NCI-H2227 (cell line): ENCODE measurements at regions not wholly inside any gene's neighbourhood (a gene's known extent, or its start where the extent isn't known, plus 50 kb on each side); places are given as distances from the start of the nearest gene placed in this dataset.
"Not testable (repeated sequence)": the region's sequence is repeated elsewhere in the genome, so short reads cannot be mapped to it uniquely, and the experiment has no call there.

ENCODE experiments used
- DNase-seq: peaks from one replicate; lab custom pipeline; 2025; ENCODE audit not compliant: unreplicated experiment; lab: John Stamatoyannopoulos, UW

DNA sequence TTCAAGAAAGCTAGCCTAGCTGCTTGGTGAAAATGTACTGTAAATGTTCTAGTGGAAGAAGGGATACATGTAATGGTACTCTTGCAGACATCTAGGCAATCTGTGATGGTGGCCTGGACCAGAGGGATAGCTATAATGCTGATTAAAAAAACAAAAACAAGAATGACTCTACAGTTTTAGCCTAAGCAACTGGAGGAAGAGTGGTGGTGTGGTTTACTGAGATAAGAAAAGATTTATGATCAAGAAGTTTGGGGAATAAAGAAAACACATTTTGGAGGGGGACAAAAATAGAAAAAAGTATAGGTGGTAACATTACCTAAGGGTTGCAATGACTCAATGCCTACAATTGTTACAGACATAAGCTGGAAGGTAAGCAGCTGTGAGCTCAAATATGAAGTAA lies 1080.7 kb upstream of the CELF4 start:
- DNase-seq, result no peak

DNA sequence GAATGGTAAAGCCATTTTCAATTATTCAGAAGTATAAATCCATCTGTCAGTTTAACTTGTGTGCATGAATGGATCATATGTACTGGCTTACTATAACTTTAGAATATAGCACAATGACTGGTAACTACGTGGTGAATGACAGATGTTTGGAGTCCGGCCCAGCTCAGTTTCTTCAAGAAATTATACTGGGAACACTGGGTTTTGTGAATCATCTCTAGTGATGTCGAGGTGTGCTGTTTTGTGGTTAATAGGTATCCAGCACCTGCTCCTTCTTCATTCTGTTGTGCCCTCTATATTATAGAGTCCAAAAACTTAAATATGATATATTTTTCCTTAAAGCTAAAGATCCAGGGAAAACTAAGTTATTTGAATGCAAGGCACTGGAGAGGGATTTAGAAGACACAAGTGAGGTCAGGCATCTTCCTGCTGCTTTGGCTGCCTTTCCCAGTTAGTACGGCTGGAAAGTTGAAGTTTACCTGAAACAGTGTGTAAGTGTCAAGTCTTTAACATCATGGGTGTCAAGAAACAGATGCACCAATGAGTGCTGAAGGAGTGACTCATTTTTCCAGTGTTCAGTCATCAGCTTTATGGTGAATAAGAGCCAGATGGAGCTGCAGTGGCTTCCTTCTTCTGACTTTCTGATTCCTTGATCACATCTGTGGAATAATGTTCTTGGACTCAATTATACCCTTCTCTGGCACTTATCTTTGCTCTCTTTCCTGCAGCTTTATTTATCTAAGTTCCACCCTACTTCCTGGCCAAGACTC lies 1079.5 kb upstream of the CELF4 start:
- no peak for DNase-seq

DNA sequence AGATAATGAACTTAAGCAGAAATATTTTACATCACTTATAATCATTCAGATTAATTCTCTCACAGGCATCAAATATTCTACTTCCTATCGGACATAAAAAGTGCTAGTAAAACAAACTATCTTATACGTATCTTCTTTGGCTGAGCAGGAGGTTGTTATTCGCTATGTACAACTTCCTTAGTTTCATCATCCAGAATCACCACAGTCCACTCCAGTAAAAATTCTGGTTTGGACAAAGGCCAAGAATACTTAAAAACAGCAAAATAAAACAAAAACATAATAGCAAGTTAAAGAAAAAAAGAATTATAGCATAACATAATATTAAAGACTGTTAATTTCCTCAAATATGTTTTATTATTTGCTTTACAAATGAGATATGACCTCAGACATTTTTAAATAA lies 1077.1 kb upstream of the CELF4 start:
- DNase-seq, result no peak

DNA sequence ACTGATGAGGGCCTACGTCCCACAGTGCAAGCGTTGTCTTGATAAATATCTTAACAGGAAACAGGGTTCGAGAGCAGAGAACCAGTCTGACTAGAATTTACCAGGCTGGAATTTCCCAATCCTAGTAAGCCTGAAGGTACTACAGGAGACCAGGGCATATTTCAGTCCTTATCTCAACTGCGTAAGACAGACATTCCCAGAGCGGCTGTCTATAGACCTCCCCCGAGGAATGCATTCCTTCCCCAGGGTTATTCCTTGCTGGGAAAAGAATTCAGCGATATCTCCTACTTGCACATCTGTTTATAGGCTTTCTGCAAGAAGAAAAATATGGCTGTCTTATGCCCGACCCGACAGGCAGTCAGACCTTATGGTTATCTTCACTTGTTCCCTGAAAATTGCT lies 1074.1 kb upstream of the CELF4 start:
- not testable (repeated sequence) for DNase-seq

DNA sequence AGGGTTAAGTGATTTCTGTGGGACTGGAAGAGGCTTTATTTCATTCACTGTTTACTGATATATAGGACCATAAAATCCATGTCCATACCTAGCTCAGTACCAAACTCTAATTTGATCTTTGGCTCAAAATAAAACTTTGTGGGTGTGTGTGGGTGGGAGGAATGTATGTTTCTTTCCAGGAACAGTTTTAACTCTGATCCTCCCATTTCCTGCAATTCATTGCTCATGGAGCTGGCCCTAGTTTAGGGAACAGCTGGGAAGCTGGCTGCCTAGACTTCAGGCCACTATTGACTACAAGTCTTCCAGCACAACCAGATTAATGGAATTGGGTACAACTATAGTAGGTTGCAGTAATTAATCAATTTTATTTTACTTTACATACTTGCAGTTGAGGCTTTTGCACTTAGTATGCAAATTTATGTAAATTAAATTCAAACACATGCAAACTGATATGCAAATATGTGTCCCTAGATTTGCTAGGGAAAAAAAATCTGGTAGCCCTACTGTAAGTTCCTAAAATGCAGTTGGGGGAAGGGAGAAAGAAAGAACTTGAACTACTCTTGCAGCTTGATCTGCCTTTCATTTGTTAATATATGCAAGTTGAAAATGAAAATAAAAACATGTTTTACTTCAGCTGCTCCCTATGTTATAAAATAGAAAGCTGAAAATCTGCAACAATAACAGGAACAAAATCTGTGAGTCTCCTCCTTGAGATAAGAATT lies 1070.3 kb upstream of the CELF4 start:
- DNase-seq, result no peak

DNA sequence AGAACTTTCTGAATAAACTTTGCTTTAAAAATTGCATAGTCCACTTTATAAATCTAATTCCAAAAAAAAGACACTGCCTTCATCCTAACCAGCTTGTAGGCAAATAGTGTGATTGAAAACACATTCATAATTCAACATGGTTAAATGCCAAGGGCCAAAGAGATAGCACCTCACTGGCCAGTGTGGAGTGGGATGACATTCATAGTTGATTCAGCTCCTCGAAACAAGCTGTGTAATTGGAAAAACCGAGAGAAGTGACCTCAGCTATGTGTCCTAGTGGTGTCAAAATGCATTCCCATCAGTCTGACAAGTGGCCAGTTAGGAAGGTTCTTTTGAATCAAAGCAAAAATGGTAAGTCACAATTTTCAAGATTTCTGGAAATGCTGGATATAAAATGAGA lies 1068.5 kb upstream of the CELF4 start:
- DNase-seq, result no peak

DNA sequence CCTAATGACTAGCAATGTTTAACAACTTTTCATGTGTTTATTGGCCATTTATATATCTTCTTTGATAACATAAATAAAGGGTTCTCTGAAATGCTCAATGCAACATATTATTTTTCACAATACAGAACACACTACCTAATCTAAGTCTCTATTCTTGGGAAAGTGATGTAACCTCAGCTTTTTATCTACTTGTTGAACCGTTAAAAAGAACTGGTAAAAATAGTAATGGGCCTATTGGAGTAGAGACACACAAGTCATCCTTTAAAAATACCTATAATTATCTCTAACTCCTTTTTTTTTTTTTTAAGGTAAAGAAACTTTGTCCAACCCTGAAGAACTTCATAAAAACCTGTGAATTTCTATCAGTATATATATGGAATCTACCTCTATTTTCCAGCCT lies 1067.7 kb upstream of the CELF4 start:
- DNase-seq, result no peak

DNA sequence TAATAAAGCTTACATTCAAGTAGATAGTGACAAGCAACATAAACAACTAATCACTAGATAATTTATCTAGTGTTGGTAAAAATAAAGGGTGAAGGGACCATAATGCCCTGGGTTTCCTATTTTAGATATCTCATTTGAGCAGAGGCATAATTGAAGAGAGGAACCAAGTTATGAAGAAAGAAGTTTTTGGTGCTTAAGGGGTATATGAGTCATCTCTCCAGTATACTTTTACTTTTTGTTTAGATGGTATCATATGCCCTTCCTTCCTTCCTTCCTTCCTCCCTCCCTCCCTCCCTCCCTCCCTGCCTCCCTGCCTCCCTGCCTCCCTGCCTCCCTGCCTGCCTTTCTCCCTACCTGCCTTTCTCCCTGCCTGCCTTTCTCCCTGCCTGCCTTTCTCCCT lies 1053.5 kb upstream of the CELF4 start:
- DNase-seq, result no peak

DNA sequence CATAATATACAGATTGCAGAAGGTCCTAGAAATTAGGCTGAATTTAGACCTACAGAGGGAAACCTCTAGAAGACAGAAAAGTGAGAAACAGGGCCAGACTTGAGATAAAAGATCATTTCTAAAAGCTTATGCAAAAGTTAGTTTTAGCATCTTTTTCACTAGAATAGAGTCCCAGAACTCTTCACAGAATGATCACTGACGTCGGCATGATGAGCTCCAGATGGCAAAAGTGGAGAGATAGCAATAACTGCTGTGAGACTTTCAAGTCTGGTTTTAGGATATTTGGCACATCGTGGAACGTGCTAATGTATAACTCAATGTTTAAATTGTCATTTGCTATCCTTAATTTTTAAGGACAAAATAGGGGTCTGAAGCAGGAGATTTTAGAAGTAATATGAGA lies 1050.7 kb upstream of the CELF4 start:
- no peak for DNase-seq

DNA sequence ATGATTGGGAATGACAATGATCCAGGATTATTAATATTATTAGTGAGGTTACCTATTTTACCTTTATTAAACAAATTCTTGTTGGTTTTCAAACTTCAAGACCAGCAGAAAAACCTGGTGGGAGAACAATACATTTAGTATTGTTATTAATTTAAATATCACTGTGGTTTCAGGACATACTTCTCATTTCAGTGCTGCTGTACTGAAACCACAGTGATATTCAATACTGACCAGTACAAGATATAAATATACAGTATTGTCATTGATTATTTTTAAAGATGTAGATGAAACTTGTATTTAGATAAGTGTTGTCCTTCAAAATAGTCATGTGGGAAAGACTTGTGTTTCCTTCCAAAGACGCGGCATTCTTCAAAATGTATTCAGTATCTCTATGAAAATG lies 1047.3 kb upstream of the CELF4 start:
- no peak for DNase-seq

DNA sequence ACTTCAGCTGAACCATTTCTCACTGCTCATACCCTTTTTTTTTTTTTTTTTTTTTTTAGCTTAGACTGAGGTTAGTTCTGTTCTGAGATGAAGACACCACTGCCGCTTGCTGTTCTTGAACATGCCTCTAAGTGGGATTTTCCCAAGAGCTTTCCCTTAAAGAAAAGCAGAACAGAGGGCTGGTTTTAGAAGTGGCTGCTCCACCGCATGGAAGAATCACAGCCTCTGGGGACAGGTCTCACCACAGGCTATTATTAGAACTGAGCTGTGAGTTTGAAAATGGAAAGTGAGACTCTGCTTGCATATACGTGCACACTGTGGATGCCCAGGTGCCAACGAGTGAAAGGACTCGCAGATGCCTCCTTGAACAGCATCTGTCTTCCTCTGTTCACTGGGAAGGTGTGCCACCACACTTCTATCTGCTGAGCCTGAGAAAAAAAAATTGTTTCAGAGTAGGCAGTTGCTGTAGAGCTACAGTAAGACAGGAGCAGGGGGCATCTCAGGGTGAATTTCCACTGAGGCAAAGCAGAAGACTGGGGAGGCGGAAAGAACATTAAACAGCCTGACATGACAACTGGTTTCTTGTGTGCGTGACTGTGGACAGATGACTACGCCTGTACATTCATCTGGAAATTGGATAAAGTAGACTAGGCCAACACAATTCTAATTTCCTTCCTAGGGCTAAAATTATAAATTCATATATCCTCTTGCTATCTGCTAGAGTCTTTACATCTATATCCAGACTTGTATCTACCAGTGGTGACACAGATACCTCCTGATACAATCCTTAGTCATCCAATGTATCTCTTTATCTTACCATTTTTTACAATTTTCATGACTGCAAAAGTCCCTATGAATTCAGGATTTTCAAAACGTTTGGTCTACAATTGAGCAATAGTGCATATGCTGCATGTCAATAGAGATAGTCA lies 1045.7 kb upstream of the CELF4 start:
- no peak for DNase-seq

DNA sequence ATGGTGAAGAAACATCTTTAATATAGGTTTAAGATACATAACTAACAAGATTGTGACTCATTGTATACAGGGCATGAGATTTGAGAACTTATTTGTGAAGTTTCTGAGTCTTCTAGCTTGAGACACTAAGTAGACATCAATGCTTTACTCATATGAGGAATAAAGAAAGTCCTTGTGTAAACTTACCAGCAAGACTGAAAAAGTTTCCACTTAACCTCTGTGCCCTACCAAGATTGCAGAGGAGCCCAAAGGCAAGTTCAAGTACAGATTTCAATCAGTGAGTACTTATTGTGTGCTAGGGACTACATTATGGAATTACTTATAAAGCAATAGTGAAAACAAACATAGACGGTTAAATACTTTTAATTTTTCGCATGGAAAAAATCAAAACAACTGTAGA lies 1041.2 kb upstream of the CELF4 start:
- no peak for DNase-seq

DNA sequence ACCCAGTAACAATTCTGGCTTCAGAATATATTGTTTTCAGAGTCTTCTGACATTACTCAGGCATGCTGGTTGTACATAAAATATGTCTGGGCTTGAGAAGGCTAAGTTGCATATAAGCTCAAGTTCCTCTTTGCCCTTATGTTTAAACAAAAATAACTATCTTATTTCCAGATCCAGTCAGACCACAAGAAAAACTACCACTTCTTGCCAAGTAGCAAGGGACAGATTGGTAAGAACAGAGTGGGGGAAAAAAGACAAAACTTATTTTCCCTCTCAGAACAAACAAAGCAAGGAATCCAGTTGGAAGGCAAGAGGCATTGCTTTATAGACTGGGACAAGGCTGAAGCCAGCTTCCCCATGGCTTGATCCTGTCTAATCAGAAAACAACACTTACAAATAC lies 1036.7 kb upstream of the CELF4 start:
- DNase-seq, result no peak

DNA sequence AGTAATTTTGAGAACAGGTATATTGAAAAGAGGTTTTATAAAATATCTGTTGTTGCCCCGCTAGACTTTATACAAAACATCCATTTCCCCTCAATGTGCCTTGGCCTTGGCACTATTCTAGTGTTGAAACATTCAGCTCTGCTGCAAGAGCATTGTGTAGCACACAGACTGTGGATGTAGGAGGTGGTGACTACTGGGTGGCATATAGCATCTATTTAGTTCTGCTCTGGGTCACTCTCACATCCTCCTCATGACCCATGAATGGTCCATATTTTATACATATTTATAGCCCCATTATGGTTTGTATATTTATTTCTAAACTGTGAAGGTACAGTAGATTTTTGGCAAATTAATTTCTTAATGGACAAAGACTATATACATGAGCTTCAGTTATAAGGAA lies 1022.0 kb upstream of the CELF4 start:
- no peak for DNase-seq

DNA sequence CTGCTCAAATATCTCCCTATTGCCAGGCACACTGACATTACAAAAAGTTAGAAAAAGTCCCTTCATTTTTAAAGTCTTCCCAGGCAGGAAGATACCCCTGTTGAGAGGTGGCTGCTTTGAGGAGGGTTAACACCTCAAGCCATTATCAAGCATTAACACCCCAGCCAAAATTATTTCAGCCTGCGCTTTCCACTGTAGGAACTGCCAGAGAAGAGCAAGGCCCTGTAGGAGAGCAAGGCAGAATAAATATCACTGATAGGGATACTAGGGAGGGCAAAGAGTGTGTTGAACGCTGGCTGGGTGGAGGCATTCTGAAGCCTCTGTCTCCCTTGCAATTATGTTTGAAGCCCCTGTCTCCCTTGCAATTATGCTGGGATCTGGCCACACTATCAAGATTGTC lies 1020.7 kb upstream of the CELF4 start:
- DNase-seq, result no peak

DNA sequence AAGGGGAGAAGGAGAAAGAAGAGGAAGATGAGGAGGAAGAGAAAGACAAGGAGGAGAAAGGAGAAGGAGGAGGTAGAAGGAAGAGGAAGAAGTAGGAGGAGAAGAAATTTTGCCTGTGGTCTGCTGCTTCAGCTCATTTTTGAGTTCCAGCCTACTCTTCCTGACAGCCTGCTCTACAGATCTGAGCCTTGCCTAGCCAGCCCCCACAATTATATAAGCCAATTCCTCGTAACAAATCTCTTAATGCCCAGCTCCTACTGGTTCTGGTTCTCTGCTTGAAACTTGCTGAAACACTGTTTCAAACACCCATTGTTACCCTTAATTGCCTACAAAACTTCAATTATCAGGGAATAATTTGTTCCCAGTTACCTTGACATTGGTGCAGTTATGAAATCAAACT lies 1014.2 kb upstream of the CELF4 start:
- no peak for DNase-seq

DNA sequence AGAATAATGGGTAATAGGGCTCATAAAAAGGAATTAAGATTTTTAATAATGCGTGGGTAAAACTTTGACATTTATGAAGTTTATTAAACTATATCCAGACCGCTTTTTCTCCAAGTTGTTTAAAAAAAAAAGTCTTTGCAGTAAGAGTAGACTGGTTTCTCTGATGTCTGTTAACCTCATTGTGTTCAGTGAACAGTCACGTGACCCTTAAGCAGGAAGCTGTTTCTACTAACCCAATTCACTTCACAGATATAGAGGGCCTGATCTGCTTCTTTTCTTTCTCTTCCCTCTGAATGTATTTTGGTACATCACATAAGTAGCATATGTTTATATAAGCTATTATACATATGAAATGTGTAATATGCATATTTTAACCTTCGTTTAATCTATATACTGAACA lies 1011.3 kb upstream of the CELF4 start:
- no peak for DNase-seq

DNA sequence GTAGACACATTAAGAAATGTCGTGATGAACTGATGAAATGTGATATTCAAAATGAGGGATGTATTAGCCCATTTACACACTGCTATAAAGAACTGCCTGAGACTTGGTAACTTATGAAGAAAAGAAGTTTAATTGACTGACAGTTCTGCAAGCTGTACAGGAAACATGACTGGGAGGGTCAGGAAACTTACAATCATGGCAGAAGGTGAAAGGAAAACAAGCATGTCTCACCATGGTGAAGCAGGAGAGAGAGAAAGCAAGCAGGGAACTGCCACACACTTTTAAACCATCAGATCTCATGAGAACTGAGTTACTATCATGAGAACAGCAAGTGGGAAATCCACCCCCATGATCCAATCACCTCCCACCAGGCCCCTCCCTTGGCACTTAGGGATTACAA lies 1010.8 kb upstream of the CELF4 start:
- no peak for DNase-seq

DNA sequence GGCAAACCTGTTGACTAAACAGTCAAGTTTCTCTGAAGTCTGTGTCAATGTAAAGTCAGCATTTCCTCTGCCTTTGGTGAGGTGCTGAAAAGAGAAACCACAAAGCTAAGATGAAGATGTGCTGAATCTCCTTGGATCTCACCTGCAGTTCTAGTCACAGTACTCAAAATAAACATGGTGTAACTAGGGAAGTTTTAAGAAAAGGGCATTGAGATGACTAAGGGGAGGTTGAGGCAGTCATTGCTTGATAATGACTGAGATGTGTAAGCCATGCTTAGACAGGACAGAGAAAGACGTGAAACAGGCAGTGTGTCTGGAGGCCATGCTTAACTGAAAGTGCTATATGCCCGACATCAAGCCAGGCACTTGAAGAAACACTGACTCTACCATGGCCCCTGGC lies 1010.0 kb upstream of the CELF4 start:
- no peak for DNase-seq

DNA sequence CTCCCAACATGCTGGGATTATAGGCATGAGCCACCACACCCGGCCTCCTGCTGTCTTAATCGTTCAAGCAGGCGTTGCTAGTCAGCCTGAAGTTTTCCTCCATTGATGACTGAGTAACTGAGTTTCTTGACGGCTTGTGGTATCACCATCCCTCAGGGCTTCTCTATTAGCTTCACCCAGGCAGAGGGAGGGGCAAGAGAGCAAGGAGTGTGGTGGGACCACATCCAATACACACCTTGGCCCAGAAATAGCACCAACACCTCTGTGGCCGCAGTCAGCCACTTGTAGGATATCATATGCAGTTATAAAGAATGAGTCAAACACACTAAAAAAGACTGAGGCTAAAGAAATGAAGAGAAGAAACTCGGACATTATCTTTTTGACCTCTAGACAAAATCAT lies 1009.4 kb upstream of the CELF4 start:
- no peak for DNase-seq

DNA sequence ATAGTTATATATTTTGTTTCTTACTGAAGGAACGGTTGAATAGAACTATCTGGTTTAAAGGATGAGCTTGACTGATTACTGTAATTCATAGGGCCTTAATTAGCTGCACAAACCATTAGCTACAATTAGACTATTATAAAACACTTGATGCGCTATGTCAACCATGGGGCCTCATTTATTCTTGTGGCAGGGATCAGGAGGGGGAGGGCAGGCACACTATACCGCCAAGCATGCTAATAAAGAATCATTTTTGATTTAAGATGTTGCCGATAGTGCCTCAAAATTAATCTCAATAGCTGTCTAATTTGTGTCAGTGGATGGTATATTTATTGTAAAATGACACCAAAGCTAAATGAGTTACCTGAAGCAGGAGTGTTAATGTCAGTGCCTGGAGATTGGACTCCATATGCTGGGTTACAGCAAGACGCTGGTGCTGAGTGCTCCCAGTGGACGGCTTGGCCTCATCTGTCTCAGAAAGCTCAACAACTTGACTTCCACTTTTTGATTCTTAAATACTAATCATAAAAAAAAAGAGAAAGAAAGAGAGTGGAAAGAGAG lies 1007.0 kb upstream of the CELF4 start:
- DNase-seq, result no peak
